Testis (tissue), 2 donors: ENCODE measurements at regions not wholly inside any gene's neighbourhood (a gene's known extent, or its start where the extent isn't known, plus 50 kb on each side); places are given as distances from the start of the nearest gene placed in this dataset.
A peak's percentile ranks its signal among the peaks of the same experiment; 100 is the strongest.

Experiments used
- DNase-seq: peaks from one replicate; pipeline ENCODE4 v3.0.0-alpha.2; 2019
- H3K27ac ChIP-seq, 2 donors: fragments of 200-600 bp; sonication (generic); one replicate each; pipeline ENCODE4 v1.5.1; 2019
- H3K27me3 ChIP-seq: fragments of 200-600 bp; sonication (generic); one replicate; pipeline ENCODE4 v1.5.1; 2019
- H3K36me3 ChIP-seq: fragments of 200-600 bp; sonication (generic); one replicate; pipeline ENCODE4 v1.5.1; 2017; ENCODE audit warnings: low read depth; ENCODE audit errors: missing control alignments
- H3K4me1 ChIP-seq: fragments of 200-600 bp; sonication (generic); one replicate; pipeline ENCODE4 v1.5.1; 2019
- H3K4me3 ChIP-seq, 2 donors: fragments of 200-600 bp; sonication (generic); one replicate each; pipeline ENCODE4 v1.5.1; 2017 to 2019
- H3K9me3 ChIP-seq: fragments of 200-600 bp; sonication (generic); one replicate; pipeline ENCODE4 v1.5.1; 2017
- CTCF ChIP-seq, 3 experiments: fragments of 450-650 bp in 2 of 3; fragments of 200-600 bp in 1 of 3; sonication (generic) in 1 of 3; IDR thresholded peaks; one replicate each; pipeline ENCODE4 v1.5.1; 2016 to 2019; ENCODE audit warnings: antibody characterized with exemption in 3 of 3, mild to moderate bottlenecking in 2 of 3, moderate library complexity in 1 of 3
- POLR2A ChIP-seq: fragments of 450-650 bp; IDR thresholded peaks from one replicate; pipeline ENCODE4 v1.6.1; 2017; ENCODE audit warnings: antibody characterized with exemption, mild to moderate bottlenecking, moderate library complexity
- WGBS, 2 donors: methylation state at CpG; one replicate each; pipeline ENCODE4 v1.1.5; 2018; 5-methylcytosine and 5-hydroxymethylcytosine counted together
- intact Hi-C: fragments of 100-400 bp; cut with DNase I; formaldehyde crosslinking; loops from one replicate; pipeline ENCODE4 v1.15.1; 2023; ENCODE audit warnings: low total_unique reads

- Histone ChIP-seq H3K36me3 (no peaks in the 10 kb centered on the region), H3K27me3 (no peaks in the 10 kb centered on the region), H3K4me1 (no peaks in the 10 kb centered on the region), H3K27ac (no peak overlapping the region), H3K4me3 (no peak overlapping the region), H3K9me3 (no peaks in the 10 kb centered on the region)
- TF ChIP-seq POLR2A (no peak), CTCF (IDR thresholded peaks at IDR 0.05) (no peak)
- 71 to 79% methylated on average over 1 of the region's 1 CpG for WGBS, 2 donors
- no peak for DNase-seq
- intact Hi-C loops = no loop called here
Measured at GRCh38 chr4:124201636-124202035, 510.9 kb downstream of the ANKRD50 start.

DNA sequence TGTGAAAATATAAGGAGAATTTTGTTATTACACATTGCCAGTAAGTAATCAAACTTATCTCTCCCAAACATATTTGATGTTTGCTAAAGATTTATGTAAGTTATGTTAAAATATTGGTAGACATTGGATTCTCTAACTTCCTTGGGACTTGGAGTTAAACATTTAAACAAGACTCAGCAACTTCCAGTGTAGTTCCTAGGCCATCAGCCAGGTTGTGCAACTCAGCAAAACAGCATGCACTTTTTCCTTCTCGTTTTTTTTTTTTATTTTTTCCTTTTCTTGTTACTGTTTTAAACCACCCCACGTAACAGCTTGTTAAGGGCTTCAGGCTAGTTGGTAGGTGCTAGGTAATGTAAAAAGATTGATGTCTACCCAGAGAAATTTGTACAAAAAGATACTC is 510.4 kb downstream of the ANKRD50 start:
- no peaks in the 10 kb centered on the region for H3K36me3 ChIP-seq
- H3K27me3 ChIP-seq = no peaks in the 10 kb centered on the region
- no peak overlapping the region for H3K27ac ChIP-seq
- TF ChIP-seq POLR2A = no peak
- TF ChIP-seq CTCF (IDR thresholded peaks at IDR 0.05) = peak in 2 of 3 experiments; percentile 14 to 17
- H3K4me1 ChIP-seq = no peaks in the 10 kb centered on the region
- no peaks in the 10 kb centered on the region for H3K9me3 ChIP-seq
- DNase-seq = peak; percentile 57
- WGBS, 2 donors = 32 to 34% methylated on average over 2 of the region's 2 CpGs
- intact Hi-C loops = no loop called here
- H3K4me3 ChIP-seq = no peak overlapping the region

DNA sequence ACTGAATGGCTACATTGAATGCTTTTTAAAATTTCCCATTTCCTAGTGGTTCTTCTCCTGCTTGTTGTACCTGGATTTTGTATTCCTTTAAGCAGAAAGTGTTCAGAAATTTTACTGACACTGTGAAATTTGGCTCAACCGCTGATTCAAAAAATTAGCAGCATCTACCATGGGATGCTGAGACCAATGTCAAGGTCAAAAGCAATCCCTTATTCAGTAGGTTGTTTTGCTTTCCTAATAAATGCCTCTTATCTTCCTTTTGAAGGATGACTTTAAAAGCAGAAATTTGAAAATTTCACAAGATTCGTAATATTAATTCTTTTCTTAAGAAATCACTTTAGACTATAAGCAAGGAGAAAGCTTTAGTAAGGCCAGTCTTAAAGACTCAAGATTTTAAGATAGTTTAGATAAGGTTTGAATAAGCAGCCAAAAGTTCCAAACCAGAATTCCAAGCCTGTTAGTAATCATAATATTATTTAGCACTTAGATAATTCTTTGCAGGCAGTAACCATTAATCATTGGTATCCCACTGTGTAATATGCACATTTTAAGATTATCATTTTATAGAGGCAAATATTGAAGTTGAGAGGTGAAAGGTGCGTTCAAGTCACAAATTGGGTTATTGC is 508.8 kb downstream of the ANKRD50 start:
- DNase-seq = no peak

DNA sequence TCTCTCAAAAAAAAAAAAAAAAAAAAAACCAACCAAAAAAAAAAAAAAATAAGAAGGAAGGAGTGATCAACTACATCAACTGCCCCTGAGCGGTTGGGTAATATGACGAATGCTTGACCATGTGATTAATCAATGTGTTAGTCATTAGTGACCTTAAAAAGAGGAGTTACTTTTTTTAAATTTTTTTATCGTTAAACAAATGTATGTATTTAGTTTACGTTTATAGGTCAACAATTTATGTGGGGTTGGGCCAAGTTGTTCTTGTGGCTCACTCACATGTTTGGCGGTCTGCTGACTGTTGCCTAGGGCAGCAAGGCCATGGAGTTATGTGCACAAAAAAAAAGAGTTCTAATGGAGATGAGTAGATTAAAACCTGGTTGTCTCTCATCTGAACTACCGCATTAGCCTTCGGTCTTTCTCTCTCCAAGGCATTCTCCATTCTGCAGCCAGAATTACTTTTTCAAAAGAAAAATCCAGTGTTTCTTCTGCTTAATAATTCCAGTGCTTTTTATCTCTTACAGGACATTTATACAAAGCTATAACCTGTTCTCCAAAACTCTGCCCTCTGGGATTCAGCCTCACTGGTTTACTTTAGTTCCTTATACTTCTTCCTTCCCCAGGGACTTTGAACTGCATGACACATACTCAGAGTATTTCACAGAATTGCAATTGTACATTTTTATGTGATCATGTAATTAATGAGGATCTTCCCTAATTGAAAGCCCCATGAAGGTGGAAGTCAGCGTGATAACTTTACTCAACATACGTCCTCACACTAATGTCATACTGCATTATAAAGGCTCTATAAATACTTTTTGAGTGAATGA is 505.5 kb downstream of the ANKRD50 start:
- WGBS, 2 donors = 73 to 83% methylated on average over 9 of the region's 9 CpGs
- Histone ChIP-seq H3K27me3 (no peaks in the 10 kb centered on the region), H3K9me3 (no peaks in the 10 kb centered on the region), H3K4me1 (no peaks in the 10 kb centered on the region), H3K36me3 (no peaks in the 10 kb centered on the region), H3K27ac (no peak overlapping the region), H3K4me3 (no peak overlapping the region)
- intact Hi-C loops = no loop called here
- no peak for TF ChIP-seq POLR2A
- no peak for TF ChIP-seq CTCF (IDR thresholded peaks at IDR 0.05)
- no peak for DNase-seq

More for the DNA sequence above, 508.8 kb downstream of the ANKRD50 start:
- Histone ChIP-seq H3K36me3 (no peaks in the 10 kb centered on the region), H3K27ac (no peak overlapping the region), H3K27me3 (no peaks in the 10 kb centered on the region), H3K9me3 (no peaks in the 10 kb centered on the region), H3K4me3 (no peak overlapping the region), H3K4me1 (no peaks in the 10 kb centered on the region)
- intact Hi-C loops = no loop called here
- 70 to 75% methylated on average over 3 of the region's 3 CpGs for WGBS, 2 donors
- TF ChIP-seq CTCF (IDR thresholded peaks at IDR 0.05) (no peak), POLR2A (no peak)
